ENCODE measurements at regions not wholly inside any gene's neighbourhood (a gene's known extent, or its start where the extent isn't known, plus 50 kb on each side); places are given as distances from the start of the nearest gene placed in this dataset.

GRCh38 chr5:133746834-133747233 is 134.5 kb upstream of the FSTL4 start:
- DNase-seq (ENCODE audit: low read depth in 4 of 4, low spot score in 3 of 4), result no peak

GRCh38 chr5:133744960-133745308 is 132.6 kb upstream of the FSTL4 start:
- no peak for DNase-seq (ENCODE audit: low read depth in 4 of 4, low spot score in 3 of 4)

- DNase-seq (ENCODE audit: low read depth in 4 of 4, low spot score in 3 of 4), result no peak
Measured at GRCh38 chr5:133744051-133744959, 132.0 kb upstream of the FSTL4 start.

- DNase-seq (ENCODE audit: low read depth in 4 of 4, low spot score in 3 of 4), result no peak
Measured at GRCh38 chr5:133742431-133742988, 130.2 kb upstream of the FSTL4 start.

- DNase-seq (ENCODE audit: low read depth in 4 of 4, low spot score in 3 of 4), result no peak
Measured at GRCh38 chr5:133741818-133742355, 129.5 kb upstream of the FSTL4 start.

DNA sequence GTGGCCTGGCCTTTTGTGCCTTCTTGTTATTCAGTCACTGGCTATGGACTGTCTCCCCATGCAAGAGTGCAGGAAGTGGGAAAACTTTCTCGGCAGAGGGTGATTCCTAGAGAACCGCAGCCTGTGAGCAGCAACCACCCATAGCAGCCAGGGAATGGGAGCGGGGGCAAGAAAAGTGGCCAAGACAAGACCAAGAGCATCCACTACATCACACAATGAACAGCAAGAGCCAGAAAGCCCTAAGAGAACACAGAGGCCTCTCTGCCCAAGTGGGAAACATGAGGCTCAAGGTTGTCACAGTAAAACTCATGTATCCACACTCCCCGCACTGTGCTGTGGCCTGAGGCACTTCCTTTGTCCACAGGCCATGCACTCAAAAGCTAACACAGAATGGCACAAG is 129.1 kb upstream of the FSTL4 start:
- no peak for DNase-seq (ENCODE audit: low read depth in 4 of 4, low spot score in 3 of 4)

DNA sequence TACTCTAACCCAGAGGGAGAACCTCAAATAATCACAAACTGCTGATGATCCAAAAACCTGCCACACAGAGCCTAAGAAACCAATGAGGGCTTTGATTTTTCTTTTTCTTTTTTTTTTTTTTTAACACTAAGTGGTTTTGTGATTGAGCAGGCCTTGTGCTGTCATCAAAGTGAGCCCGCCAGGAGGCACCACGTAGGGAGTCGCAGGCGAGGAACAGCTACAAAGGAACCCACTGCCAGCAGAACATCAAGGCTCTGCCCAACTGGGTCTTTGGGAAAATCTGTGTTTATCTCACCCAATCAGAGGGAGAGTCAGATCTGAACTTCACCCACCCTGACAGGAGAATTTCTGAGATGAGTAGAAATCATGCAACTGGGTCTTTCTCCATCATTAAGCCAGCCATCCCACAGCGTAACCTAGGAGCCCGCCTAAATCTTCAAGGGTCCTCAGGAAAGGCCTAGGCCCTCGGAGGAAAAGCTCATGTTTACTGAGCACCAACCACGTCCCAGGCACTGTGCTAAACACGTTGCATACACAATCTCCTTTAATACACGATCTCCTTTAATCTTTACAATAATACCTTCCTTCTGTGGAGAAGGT is 126.9 kb upstream of the FSTL4 start:
- no peak for DNase-seq (ENCODE audit: low read depth in 4 of 4, low spot score in 3 of 4)

DNA sequence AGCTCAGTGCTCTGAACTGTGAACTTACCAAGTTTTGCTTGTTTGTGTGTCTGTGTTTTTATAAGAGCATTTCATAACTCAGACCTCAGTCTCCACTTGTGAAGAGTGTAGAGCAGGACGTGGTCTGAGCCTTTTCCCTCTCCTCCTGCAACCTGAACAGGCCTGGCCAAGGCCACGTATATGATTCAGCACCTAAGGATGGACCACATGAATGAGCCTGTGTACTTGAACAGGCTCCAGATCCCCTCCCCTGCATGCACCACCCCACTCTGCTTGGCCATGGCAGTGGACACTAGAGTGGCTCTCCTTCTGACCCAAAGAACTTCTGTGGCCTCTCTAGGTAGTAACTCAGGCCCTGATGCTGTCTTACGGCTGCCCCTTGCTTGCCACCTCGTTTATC is 125.9 kb upstream of the FSTL4 start:
- DNase-seq (ENCODE audit: low read depth in 4 of 4, low spot score in 3 of 4), result no peak

DNA sequence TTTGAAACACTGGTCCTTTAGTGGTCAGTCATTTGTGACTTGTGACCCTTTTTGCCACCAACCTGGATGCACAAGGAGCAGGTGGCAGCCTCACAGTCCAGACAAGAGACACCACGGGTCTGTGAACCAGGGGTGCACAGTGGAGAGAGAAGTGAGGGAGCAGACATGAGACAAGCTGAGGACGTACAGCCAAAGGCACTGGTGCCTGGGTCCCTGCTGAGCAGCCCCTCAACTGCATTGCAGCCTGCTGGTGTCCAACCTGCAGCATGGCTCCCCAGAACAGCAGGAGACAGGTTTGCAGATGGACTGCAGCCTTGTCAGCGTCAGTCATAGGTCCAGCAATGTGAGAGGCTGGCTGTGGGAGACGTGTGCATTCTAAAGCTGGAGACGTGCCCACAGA is 124.2 kb upstream of the FSTL4 start:
- DNase-seq (ENCODE audit: low read depth in 4 of 4, low spot score in 3 of 4), result no peak

DNA sequence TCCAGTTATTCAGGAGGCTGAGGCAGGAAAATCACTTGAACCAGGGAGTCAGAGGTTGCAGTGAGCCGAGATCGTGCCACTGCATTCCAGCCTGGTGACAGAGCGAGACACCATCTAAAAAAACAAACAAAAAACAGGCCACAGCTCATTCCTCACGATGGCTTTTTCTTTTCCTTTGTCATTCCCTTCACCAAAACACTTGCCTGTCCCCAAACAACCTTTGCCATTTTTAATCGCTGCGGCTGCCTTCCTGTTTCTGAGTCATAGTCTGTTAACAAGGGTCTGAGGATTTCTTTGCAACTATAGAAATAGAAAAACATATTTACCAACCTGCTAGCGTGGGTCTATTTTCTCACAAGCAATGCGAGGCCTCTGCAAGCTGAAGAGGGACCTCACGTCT is 123.0 kb upstream of the FSTL4 start:
- DNase-seq (ENCODE audit: low read depth in 4 of 4, low spot score in 3 of 4), result no peak

DNA sequence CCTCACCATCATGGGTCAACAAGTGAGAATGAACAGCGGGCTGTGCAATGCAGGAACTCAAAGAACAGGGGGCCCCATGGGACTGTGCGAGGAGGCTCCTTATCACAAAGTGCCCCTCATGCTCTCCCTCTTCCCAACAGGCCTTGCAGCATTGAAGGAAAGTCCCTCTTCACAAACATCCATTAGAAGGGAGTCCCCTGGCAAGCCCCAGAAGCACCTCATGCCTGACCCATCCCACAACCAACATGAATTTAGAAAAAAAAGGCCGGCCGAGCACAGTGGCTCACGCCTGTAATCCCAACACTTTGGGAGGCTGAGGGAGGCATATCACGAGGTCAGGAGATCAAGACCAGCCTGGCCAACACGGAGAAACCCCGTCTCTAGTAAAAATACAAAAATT is 122.6 kb upstream of the FSTL4 start:
- DNase-seq (ENCODE audit: low read depth in 4 of 4, low spot score in 3 of 4), result no peak

- no peak for DNase-seq (ENCODE audit: low read depth in 4 of 4, low spot score in 3 of 4)
Measured at GRCh38 chr5:133732536-133732935, 120.2 kb upstream of the FSTL4 start.

GRCh38 chr5:133731951-133732350 is 119.6 kb upstream of the FSTL4 start:
- no peak for DNase-seq (ENCODE audit: low read depth in 4 of 4, low spot score in 3 of 4)

GRCh38 chr5:133730866-133731265 is 118.5 kb upstream of the FSTL4 start:
- DNase-seq (ENCODE audit: low read depth in 4 of 4, low spot score in 3 of 4), result no peak

GRCh38 chr5:133730346-133730745 is 118.0 kb upstream of the FSTL4 start:
- DNase-seq (ENCODE audit: low read depth in 4 of 4, low spot score in 3 of 4), result no peak

DNA sequence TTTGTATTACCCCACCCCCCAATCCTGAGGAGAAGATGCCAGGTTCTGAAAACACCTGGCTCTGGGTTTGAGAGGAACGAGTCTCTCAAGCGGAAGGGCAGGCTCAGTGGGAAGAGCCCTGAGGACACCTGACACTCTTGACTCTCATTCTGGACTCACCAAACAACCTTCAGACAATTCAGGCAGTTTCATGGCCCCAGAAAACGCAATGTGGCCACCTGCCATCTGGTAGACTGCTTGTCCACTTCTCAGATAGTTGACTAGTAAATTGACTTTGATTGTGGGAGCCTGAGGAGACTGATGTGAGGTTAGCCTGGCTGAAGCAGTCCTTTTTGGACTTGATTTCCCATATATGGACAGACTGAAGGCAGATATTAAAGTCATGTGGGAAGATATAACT is 117.5 kb upstream of the FSTL4 start:
- no peak for DNase-seq (ENCODE audit: low read depth in 4 of 4, low spot score in 3 of 4)

- DNase-seq (ENCODE audit: low read depth in 4 of 4, low spot score in 3 of 4), result no peak
Measured at GRCh38 chr5:133728475-133728874, 116.1 kb upstream of the FSTL4 start.

- DNase-seq (ENCODE audit: low read depth in 4 of 4, low spot score in 3 of 4), result no peak
Measured at GRCh38 chr5:133727636-133728035, 115.3 kb upstream of the FSTL4 start.

GRCh38 chr5:133723651-133724366 is 111.5 kb upstream of the FSTL4 start:
- no peak for DNase-seq (ENCODE audit: low read depth in 4 of 4, low spot score in 3 of 4)

DNA sequence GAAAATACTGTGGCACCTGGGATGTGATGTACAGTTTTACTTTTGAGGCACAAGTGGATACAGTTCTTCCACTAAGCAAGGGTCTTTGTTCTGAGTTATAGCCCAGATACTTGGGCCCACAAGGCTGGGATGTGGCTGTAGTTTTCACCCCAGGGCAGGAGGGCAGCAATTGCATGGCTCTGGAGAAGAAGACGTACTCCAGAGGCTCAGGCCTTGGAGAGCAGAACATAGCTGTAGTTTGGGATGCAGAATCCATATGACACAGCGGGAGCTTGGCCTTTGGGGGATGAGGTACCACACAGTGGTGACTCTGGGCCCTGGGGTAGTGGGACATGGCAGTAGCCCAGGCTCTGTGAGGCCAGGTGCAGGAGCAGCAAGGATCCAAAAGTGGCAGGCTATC is 110.8 kb upstream of the FSTL4 start:
- DNase-seq (ENCODE audit: low read depth in 4 of 4, low spot score in 3 of 4), result no peak

- no peak for DNase-seq (ENCODE audit: low read depth in 4 of 4, low spot score in 3 of 4)
Measured at GRCh38 chr5:133721365-133721764, 109.0 kb upstream of the FSTL4 start.
